ENCODE measurements at regions not wholly inside any gene's neighbourhood (a gene's known extent, or its start where the extent isn't known, plus 50 kb on each side); places are given as distances from the start of the nearest gene placed in this dataset.
A peak's percentile ranks its signal among the peaks of the same experiment; 100 is the strongest.

GRCh38 chr3:109921509-109921908 is 584.2 kb upstream of the DPPA4 start:
- DNase-seq (ENCODE audit: low read depth): no peak
- in situ Hi-C loops (cut with HindIII; ENCODE audit: low sequenced_read_pairs): no loop called here
- H3K4me3 ChIP-seq (ENCODE audit: low read depth, low read length): no peak overlapping the region
- TF ChIP-seq, protein P1, sequence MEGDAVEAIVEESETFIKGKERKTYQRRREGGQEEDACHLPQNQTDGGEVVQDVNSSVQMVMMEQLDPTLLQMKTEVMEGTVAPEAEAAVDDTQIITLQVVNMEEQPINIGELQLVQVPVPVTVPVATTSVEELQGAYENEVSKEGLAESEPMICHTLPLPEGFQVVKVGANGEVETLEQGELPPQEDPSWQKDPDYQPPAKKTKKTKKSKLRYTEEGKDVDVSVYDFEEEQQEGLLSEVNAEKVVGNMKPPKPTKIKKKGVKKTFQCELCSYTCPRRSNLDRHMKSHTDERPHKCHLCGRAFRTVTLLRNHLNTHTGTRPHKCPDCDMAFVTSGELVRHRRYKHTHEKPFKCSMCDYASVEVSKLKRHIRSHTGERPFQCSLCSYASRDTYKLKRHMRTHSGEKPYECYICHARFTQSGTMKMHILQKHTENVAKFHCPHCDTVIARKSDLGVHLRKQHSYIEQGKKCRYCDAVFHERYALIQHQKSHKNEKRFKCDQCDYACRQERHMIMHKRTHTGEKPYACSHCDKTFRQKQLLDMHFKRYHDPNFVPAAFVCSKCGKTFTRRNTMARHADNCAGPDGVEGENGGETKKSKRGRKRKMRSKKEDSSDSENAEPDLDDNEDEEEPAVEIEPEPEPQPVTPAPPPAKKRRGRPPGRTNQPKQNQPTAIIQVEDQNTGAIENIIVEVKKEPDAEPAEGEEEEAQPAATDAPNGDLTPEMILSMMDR (IDR thresholded peaks at IDR 0.05; ENCODE audit: low read depth, low read length, missing control alignments): no peak

DNA sequence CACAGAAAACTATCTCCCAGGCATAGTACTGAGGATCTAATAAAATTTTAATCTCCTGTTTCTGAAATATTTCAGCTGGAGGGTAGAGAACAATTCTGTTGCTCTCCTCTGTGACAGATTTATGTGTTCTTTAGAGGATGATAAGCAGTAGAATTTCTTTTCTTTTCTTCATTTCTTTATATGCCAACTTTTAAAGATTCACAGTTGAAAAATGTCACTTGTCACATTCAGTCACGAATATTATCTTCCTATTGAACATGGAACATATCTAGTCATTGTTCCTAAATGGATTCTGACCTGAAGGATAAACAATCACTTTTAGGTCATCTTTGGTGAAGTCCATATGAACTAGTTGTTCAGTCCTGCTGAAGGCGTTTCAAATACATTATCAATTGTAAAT is 585.5 kb upstream of the DPPA4 start:
- in situ Hi-C loops (cut with HindIII; ENCODE audit: low sequenced_read_pairs): no loop called here
- no peak overlapping the region for H3K4me3 ChIP-seq (ENCODE audit: low read depth, low read length)
- TF ChIP-seq, protein P1 (IDR thresholded peaks at IDR 0.05; ENCODE audit: low read depth, low read length, missing control alignments): no peak
- DNase-seq (ENCODE audit: low read depth): no peak

DNA sequence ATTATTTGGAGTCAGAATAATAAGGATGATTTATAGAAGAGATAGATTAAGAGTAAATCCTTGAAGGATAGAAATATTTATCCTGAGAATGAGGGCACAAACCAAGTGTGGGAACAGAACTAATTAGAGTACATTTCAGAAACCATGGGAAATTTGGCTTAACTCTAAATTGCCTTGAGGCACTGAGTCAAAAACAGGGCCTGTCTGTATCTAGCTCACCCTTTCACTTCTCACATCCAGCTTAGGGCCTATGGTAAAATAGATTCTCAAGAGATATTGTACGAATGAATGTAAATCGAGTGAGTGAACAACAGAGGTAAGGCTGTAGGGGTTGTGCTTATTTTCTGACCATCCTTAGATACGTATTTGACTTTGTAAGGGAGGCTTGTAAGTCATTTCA is 586.1 kb upstream of the DPPA4 start:
- no peak overlapping the region for H3K4me3 ChIP-seq (ENCODE audit: low read depth, low read length)
- no peak for DNase-seq (ENCODE audit: low read depth)
- TF ChIP-seq, protein P1 (IDR thresholded peaks at IDR 0.05; ENCODE audit: low read depth, low read length, missing control alignments): no peak
- in situ Hi-C loops (cut with HindIII; ENCODE audit: low sequenced_read_pairs): no loop called here

DNA sequence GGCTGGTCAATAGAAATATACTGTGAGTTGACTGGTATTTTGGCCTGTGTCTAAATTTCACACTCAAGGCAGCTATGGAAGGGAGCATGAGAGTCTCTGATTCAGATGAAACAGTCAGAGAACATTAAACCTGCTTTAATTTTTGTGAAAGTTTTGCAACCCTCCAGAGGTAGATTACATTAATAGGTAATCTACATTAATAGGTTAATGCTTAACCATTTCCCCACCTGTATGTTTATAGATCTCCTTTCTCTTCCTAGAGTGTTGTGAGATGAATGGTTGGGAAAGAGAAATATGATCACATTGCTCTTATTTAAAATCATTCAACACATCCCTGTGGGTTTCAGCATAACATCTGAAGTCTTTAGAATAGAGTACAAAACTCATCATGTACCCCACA is 586.9 kb upstream of the DPPA4 start:
- DNase-seq (ENCODE audit: low read depth): no peak
- in situ Hi-C loops (cut with HindIII; ENCODE audit: low sequenced_read_pairs): no loop called here
- H3K4me3 ChIP-seq (ENCODE audit: low read depth, low read length): no peak overlapping the region
- TF ChIP-seq, protein P1 (IDR thresholded peaks at IDR 0.05; ENCODE audit: low read depth, low read length, missing control alignments): no peak

GRCh38 chr3:109926376-109926775 is 589.0 kb upstream of the DPPA4 start:
- no peak overlapping the region for H3K4me3 ChIP-seq (ENCODE audit: low read depth, low read length)
- in situ Hi-C loops (cut with HindIII; ENCODE audit: low sequenced_read_pairs): no loop called here
- DNase-seq (ENCODE audit: low read depth): no peak
- TF ChIP-seq, protein P1 (IDR thresholded peaks at IDR 0.05; ENCODE audit: low read depth, low read length, missing control alignments): no peak

GRCh38 chr3:109927161-109927560 is 589.8 kb upstream of the DPPA4 start:
- in situ Hi-C loops (cut with HindIII; ENCODE audit: low sequenced_read_pairs): no loop called here
- peak; percentile 92 for DNase-seq (ENCODE audit: low read depth)
- no peak overlapping the region for H3K4me3 ChIP-seq (ENCODE audit: low read depth, low read length)
- TF ChIP-seq, protein P1 (IDR thresholded peaks at IDR 0.05; ENCODE audit: low read depth, low read length, missing control alignments): no peak

- TF ChIP-seq, protein P1 (IDR thresholded peaks at IDR 0.05; ENCODE audit: low read depth, low read length, missing control alignments): no peak
- in situ Hi-C loops (cut with HindIII; ENCODE audit: low sequenced_read_pairs): no loop called here
- no peak overlapping the region for H3K4me3 ChIP-seq (ENCODE audit: low read depth, low read length)
- no peak for DNase-seq (ENCODE audit: low read depth)
These were observed 590.4 kb upstream of the DPPA4 start for GRCh38 chr3:109927726-109928125.

Data from astrocyte of the cerebellum (primary cell).